Renal cortex interstitium (tissue), 11 donors: ENCODE measurements at regions not wholly inside any gene's neighbourhood (a gene's known extent, or its start where the extent isn't known, plus 50 kb on each side); places are given as distances from the start of the nearest gene placed in this dataset.

ENCODE experiments used
- DNase-seq, 11 donors: peaks; one replicate each; pipeline ENCODE4 v3.0.0-alpha.2; 2013; ENCODE audit warnings: low read depth in 9 of 11, low spot score in 4 of 11; ENCODE audit errors: extremely low read depth in 1 of 11

- no peak for DNase-seq
Measured at GRCh38 chr9:89812556-89813181, 207.9 kb downstream of the GADD45G start.

GRCh38 chr9:89813482-89813881, 208.7 kb downstream of the GADD45G start:
- no peak for DNase-seq

GRCh38 chr9:89814340-89815040, 209.7 kb downstream of the GADD45G start:
- peak in 2 of 11 donors; percentile 43 to 50 for DNase-seq

- DNase-seq, result no peak
Measured at GRCh38 chr9:89815061-89815902, 210.5 kb downstream of the GADD45G start.

- DNase-seq, result no peak
Measured at GRCh38 chr9:89815903-89816573, 211.2 kb downstream of the GADD45G start.

GRCh38 chr9:89817151-89817950, 212.5 kb downstream of the GADD45G start:
- no peak for DNase-seq

- no peak for DNase-seq
Measured at GRCh38 chr9:89820337-89820736, 215.5 kb downstream of the GADD45G start.

- DNase-seq, result no peak
Measured at GRCh38 chr9:89821081-89821480, 216.3 kb downstream of the GADD45G start.

- DNase-seq, result no peak
Measured at GRCh38 chr9:89822996-89823395, 218.2 kb downstream of the GADD45G start.

- DNase-seq, result no peak
Measured at GRCh38 chr9:89825669-89826068, 220.9 kb downstream of the GADD45G start.

GRCh38 chr9:89826186-89826585, 221.4 kb downstream of the GADD45G start:
- DNase-seq, result no peak

- DNase-seq, result no peak
Measured at GRCh38 chr9:89829346-89829745, 224.5 kb downstream of the GADD45G start.

GRCh38 chr9:89835666-89836065, 230.9 kb downstream of the GADD45G start:
- DNase-seq, result no peak

GRCh38 chr9:89837162-89837933, 232.5 kb downstream of the GADD45G start:
- DNase-seq, result no peak

- DNase-seq, result no peak
Measured at GRCh38 chr9:89837934-89838310, 233.1 kb downstream of the GADD45G start.

GRCh38 chr9:89838621-89839020, 233.8 kb downstream of the GADD45G start:
- DNase-seq, result no peak

GRCh38 chr9:89839449-89839848, 234.6 kb downstream of the GADD45G start:
- DNase-seq, result no peak

GRCh38 chr9:89839952-89840351, 235.1 kb downstream of the GADD45G start:
- DNase-seq, result no peak
